ENCODE measurements at regions not wholly inside any gene's neighbourhood (a gene's known extent, or its start where the extent isn't known, plus 50 kb on each side); places are given as distances from the start of the nearest gene placed in this dataset.

GRCh38 chr5:142408536-142408935, 83.7 kb upstream of the SPRY4 start:
- Mint-ChIP-seq H3K27me3 (ENCODE audit: insufficient read depth) (no peaks in the 10 kb centered on the region), H3K27ac (no peak overlapping the region), H3K36me3 (ENCODE audit: low read depth) (0 out of 2 replicates have a peak, but pooled peaks cover 4% of the 10 kb centered on the region), H3K4me1 (ENCODE audit: low read depth) (no peaks in the 10 kb centered on the region), H3K9me3 (no peaks in the 10 kb centered on the region), H3K4me3 (no peak overlapping the region)
- no peak for TF ChIP-seq CTCF (IDR thresholded peaks at IDR 0.05)
- no peak for DNase-seq

GRCh38 chr5:142405814-142406395, 81.1 kb upstream of the SPRY4 start:
- DNase-seq, result no peak
- H3K4me1 Mint-ChIP-seq (ENCODE audit: low read depth), result no peaks in the 10 kb centered on the region
- no peak for TF ChIP-seq CTCF (IDR thresholded peaks at IDR 0.05)
- no peak overlapping the region for H3K27ac Mint-ChIP-seq
- H3K9me3 Mint-ChIP-seq, result no peaks in the 10 kb centered on the region
- H3K4me3 Mint-ChIP-seq, result no peak overlapping the region
- no peaks in the 10 kb centered on the region; the same call in 1 of the 2 replicates for H3K27me3 Mint-ChIP-seq (ENCODE audit: insufficient read depth)
- 0 out of 2 replicates have a peak, but pooled peaks cover 4% of the 10 kb centered on the region for H3K36me3 Mint-ChIP-seq (ENCODE audit: low read depth)

- 0 out of 2 replicates have a peak, but pooled peaks cover 4% of the 10 kb centered on the region for H3K36me3 Mint-ChIP-seq (ENCODE audit: low read depth)
- H3K27me3 Mint-ChIP-seq (ENCODE audit: insufficient read depth), result no peaks in the 10 kb centered on the region; the same call in 1 of the 2 replicates
- no peak for DNase-seq
- H3K27ac Mint-ChIP-seq, result no peak overlapping the region
- peaks cover 2% of the 10 kb centered on the region for H3K4me1 Mint-ChIP-seq (ENCODE audit: low read depth)
- no peak for TF ChIP-seq CTCF (IDR thresholded peaks at IDR 0.05)
- H3K9me3 Mint-ChIP-seq, result no peaks in the 10 kb centered on the region
- H3K4me3 Mint-ChIP-seq, result no peak overlapping the region
These were observed 80.2 kb upstream of the SPRY4 start for GRCh38 chr5:142405023-142405422.

GRCh38 chr5:142404046-142404477, 79.2 kb upstream of the SPRY4 start:
- Mint-ChIP-seq H3K36me3 (ENCODE audit: low read depth) (0 out of 2 replicates have a peak, but pooled peaks cover 4% of the 10 kb centered on the region), H3K27me3 (ENCODE audit: insufficient read depth) (no peaks in the 10 kb centered on the region; the same call in 1 of the 2 replicates), H3K9me3 (no peaks in the 10 kb centered on the region), H3K4me1 (ENCODE audit: low read depth) (peaks cover 8% of the 10 kb centered on the region), H3K27ac (no peak overlapping the region), H3K4me3 (no peak overlapping the region)
- no peak for TF ChIP-seq CTCF (IDR thresholded peaks at IDR 0.05)
- no peak for DNase-seq

GRCh38 chr5:142403583-142403982, 78.8 kb upstream of the SPRY4 start:
- 0 out of 2 replicates have a peak, but pooled peaks cover 4% of the 10 kb centered on the region for H3K36me3 Mint-ChIP-seq (ENCODE audit: low read depth)
- H3K9me3 Mint-ChIP-seq, result no peaks in the 10 kb centered on the region
- H3K4me1 Mint-ChIP-seq (ENCODE audit: low read depth), result peaks cover 8% of the 10 kb centered on the region
- DNase-seq, result no peak
- H3K27ac Mint-ChIP-seq, result no peak overlapping the region
- H3K4me3 Mint-ChIP-seq, result no peak overlapping the region
- no peaks in the 10 kb centered on the region; the same call in 1 of the 2 replicates for H3K27me3 Mint-ChIP-seq (ENCODE audit: insufficient read depth)
- no peak for TF ChIP-seq CTCF (IDR thresholded peaks at IDR 0.05)
